ENCODE measurements at regions not wholly inside any gene's neighbourhood (a gene's known extent, or its start where the extent isn't known, plus 50 kb on each side); places are given as distances from the start of the nearest gene placed in this dataset.
A peak's percentile ranks its signal among the peaks of the same experiment; 100 is the strongest.
"Not testable (repeated sequence)": the region's sequence is repeated elsewhere in the genome, so short reads cannot be mapped to it uniquely, and the experiment has no call there.

DNA sequence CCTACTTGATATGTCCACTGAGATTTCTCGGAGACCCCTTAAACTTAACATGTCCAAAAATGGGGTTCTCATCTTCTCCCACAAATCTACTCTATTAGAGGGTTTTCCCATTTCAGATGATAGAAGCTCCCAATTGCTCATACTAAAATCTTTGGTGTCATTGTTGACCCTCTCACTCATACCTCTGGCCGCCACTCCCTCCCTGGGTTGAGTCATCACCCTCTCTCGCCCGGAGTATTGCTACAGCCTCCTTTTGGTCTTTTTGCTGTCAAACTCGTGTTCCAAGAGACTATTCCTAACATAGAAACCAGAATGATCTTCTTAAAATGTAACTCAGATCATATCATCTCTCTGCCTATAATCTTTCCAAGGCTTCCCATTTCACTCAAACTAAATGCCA is 91.0 kb upstream of the GNAQ start:
- no peak for DNase-seq (ENCODE audit: low read depth in 1 of 2, low spot score in 1 of 2)

DNA sequence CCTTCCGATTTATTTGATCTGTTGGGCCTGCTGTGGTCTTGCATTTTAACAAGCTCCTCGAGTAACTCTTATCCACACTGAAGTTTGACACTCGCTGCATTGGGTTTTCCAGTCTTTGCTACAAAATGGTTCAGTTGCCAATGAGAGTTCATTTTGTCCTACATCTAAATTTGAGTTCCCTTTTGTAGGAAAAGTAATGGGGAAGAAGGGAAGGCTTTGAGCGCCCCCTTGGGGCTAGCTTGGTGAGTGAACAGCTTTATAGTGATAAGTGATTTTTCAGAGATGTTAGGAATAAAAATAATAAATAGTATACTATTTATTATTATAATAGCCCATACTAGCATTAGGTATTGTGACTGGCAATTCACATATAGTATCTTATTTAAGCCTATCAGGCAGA is 89.9 kb upstream of the GNAQ start:
- DNase-seq (ENCODE audit: low read depth in 1 of 2, low spot score in 1 of 2), result peak; percentile 18 to 42

DNA sequence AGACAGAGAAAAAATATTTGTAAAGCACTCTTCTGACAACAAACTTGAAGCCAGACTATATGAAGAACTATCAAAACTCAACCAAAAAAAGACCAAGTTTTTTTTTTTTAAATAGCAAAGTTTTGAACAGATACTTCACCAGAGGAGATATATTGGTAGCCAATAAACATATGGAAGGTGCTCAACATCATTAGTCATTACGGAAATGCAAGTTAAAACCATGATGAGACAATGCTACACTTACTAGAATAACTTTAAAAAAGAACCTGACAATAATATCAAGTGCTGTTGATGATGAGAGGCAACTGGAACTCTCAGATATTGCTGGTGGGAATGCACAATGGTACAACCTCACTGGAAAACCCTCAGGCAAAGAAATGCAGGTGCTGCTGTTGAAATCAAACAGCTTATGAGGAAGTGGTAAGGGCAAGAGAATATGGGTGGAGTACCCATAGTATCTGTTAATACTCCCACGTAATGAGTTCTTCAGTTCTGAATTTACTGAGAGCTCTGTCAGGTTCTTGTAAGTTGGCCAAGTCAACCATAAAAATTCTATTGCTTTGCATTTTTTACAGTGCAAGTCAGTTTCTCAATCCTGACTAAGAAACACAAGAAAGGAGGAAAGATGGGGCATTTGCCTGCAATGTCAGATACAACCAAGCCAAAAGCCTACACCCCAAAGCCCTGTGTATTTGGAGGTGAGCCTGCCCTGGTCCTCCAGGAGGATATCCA is 87.3 kb upstream of the GNAQ start:
- no peak for DNase-seq (ENCODE audit: low read depth in 1 of 2, low spot score in 1 of 2)

DNA sequence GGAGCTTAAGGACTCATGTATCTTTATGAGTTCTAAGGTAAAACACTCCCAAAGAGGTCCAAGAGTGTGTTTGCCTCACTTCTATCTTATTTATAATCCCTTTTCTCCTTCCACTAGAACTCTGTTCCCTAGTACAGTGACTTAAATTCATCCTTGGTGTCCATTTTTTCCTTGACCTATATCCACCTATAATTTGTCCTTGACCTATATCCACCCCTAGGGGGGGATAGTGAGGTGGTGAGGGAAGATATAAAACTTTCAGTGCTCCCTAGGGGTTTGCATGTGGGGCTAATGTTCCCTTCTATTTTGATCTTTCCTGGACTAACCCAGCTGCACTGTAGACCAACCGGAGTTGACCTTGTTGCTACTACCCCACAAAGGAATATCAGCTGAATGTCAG is 83.5 kb upstream of the GNAQ start:
- DNase-seq (ENCODE audit: low read depth in 1 of 2, low spot score in 1 of 2), result no peak

DNA sequence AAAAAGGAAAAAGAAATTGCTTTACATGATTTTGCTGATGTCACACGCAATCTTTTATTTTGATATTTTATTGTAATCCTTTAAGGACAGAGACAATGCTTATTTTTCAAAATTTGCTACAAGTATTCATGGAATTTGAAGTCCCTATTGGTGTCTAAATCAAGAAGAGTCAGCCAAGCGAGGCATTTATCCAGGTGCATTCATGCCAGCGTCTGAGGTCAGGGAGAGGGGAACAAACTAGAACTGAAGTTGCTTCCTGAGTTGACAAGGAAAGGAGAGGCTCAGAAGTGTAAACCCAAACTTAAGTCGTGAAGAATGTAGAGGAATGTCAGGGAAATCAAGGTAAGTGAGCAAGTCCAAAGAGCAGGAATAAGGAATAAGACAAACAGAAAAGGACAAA is 83.0 kb upstream of the GNAQ start:
- DNase-seq (ENCODE audit: low read depth in 1 of 2, low spot score in 1 of 2), result no peak

DNA sequence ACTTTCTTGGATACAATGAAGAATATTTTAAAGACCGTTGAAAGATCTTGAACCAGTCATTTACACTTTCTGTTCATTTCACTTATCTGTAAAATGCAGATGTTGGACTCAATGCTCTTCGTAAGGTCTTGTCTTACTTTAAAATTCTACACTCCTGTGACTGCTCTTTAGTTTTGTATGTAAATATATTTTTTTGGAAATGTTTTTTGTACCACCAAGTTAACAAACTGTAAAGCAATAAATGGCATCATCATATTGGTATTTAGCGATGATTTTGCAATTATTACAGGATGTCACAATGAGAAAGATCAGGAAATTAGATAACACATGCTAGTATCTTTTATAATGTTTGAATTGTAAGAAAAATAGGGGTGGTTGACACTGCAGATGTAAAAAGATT is 80.8 kb upstream of the GNAQ start:
- no peak for DNase-seq (ENCODE audit: low read depth in 1 of 2, low spot score in 1 of 2)

DNA sequence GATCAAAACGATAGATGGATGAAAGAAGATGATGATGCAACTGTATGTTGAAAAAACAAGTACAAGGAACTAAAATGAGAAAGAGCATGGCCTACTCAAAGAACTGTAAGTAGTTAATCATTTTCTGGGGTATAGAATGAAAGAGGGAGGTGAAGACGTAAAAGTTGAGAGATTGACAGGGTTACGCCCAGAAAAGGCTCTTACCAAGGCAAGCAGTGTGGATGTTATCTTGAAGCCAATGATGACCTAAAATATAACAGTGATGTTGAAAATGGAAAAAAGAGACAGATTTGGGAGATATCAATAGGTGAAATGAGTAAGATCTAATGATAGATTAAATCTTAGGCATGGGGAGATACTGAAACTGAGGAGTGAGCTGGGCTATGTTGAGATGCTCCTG is 80.4 kb upstream of the GNAQ start:
- DNase-seq (ENCODE audit: low read depth in 1 of 2, low spot score in 1 of 2), result no peak

DNA sequence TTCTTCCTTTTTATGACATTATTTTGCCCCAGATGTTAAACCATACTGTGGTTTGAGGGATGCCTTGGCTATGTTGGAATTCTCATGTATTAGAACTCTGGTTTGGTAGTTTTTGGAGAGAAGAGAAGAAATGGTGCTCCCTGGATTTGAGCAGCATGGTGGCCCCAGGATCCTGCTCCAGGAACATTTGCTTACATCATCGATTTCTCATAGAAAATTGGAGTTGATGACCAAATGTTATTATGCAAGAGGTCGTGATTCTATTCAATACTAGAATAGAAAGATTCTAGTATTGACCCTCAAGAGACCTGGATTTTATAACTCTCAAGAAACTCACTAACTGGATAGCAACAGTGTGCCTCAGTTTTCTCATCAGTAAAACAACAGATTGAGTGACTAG is 77.5 kb upstream of the GNAQ start:
- DNase-seq (ENCODE audit: low read depth in 1 of 2, low spot score in 1 of 2), result no peak

DNA sequence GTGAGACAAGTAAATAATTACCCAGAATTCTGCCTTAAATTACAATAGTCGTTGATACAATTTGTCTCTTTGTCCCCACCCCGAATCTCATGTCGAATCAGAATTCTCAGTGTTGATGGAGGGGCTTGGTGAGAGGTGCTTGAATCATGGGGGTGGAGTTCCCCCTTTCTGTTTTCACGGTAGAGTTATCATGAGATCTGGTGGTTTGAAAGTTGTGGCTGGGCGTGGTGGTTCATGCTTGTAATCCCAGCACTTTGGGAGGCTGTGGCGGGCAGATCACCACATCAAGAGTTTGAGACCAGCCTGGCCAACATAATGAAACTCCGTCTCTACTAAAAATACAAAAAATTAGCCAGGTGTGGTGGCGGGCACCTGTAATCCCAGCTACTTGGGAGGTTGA is 75.0 kb upstream of the GNAQ start:
- not testable (repeated sequence) for DNase-seq (ENCODE audit: low read depth in 1 of 2, low spot score in 1 of 2)

DNA sequence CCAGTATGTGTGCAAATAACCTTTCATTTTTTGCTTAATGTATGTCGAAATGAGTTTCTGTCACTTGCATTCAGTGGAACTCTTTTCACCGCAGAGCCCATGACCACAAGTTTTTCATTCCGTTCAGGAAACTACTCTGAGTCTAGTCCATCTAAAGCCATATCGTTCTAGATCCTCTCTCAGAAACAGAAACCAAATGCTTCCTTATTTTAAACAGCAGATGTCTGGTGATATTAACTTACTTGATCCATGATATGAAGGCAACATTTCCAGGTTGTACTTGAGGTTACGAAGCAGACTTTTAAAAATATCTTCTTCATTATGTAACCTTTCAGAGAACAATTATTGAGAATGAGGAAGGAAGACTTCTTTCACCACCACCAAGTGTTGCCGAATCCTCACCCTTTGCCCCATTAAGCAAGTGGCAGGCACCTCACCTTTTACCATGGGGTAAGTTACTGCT is 72.4 kb upstream of the GNAQ start:
- no peak for DNase-seq (ENCODE audit: low read depth in 1 of 2, low spot score in 1 of 2)

DNA sequence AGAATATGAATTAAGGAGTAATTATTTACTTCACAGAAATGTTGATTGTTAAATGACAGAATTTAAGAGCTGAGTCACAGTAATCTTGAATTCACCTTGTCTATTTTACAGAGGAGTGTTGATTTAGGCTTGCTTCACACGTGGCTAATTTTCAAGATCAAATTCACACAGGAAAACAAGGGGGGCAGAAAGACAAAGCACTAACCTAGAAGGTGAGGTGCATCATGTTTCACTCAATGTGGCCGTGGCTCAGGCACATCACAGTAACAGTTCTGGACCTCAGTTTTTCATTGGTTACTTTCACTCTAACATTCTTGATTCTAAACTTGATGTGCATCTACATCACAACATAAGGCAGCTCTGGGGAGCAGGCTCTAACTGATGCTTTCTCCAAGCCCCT is 69.6 kb upstream of the GNAQ start:
- DNase-seq (ENCODE audit: low read depth in 1 of 2, low spot score in 1 of 2), result no peak

DNA sequence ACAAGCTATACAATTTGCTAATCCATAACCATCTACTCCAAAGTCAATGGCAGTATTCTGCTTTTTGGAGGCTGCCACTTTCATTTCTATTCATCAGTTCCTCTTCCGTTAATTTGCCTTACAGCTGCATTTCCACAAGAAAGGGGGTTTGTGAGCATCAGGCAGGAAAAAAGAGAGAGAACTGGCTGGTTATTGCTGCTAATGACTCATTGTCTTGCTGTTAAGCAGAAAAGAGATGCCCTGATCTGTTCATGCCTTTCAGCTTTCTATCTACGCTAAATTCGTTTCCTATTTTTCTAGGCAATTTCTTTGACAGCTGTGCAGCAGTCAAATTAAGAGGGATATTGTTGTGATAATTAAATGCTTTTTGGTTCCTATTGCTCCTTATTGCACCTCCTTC is 65.9 kb upstream of the GNAQ start:
- DNase-seq (ENCODE audit: low read depth in 1 of 2, low spot score in 1 of 2), result no peak

DNA sequence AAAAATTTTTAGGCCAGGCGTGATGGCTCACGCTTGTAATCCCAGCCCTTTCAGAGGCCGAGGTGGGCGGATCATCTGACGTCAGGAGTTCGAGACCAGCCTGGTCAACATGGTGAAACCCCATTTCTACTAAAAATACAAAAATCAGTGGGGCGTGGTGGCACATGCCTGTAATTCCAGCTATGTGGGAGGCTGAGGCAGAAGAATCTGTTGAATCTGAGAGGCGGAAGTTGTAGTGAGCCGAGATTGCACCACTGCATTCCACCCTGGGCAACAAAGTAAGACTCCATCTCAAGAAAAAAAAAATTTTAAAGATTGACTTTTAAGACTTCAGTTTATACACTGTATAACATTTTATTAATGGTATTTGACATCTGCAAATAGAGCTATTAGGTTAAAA is 60.1 kb upstream of the GNAQ start:
- no peak for DNase-seq (ENCODE audit: low read depth in 1 of 2, low spot score in 1 of 2)

DNA sequence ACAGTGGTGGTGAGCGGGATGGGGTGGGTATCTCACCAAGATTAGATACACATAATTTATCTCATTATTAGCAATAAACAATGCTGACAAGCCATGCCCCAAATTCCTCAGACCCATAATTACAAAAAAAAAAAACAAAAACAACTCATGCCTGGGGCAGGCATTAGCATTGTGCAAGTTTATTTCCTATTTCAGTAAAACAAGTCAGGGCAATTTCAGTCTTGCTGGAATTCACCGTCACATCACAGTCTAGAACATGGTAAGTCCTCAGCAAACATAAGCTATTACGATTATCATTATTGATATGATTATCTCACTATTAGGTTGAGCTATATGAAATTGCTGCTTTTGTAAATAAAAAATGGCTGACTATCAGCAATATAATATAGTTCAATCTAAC is 57.5 kb upstream of the GNAQ start:
- no peak for DNase-seq (ENCODE audit: low read depth in 1 of 2, low spot score in 1 of 2)

DNA sequence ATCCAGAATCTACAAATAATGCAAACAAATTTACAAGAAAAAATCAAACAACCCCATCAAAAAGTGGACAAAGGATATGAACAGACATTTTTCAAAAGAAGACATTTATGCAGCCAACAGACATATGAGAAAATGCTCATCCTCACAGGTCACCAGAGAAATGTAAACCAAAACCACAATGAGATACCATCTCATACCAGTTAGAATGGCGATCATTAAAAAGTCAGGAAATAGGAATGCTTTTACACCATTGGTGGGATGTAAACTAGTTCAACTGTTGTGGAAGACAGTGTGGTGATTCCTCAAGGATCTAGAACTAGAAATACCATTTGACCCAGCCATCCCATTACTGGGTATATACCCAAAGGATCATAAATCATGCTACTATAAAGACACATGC is 56.6 kb upstream of the GNAQ start:
- not testable (repeated sequence) for DNase-seq (ENCODE audit: low read depth in 1 of 2, low spot score in 1 of 2)
